Natural killer cell (primary cell): ENCODE measurements at regions not wholly inside any gene's neighbourhood (a gene's known extent, or its start where the extent isn't known, plus 50 kb on each side); places are given as distances from the start of the nearest gene placed in this dataset.

Source experiments
- ATAC-seq, 3 donors: fragments of 150-1000 bp in 2 of 3; fragments of 200-7000 bp in 1 of 3; cut with Tn5 transposase; 1 replicate in 1 of 3; 2 replicates in 2 of 3; pipeline ENCODE4 v1.10.0; 2021; ENCODE audit warnings: mild to moderate bottlenecking in 2 of 3, moderate library complexity in 2 of 3
- DNase-seq, 2 donors: peaks; one replicate each; pipeline versions ENCODE4 v3.0.0 to v3.0.0-alpha.2; 2013 to 2021; ENCODE audit warnings: mixed read lengths in 1 of 2
- H3K27ac ChIP-seq: one replicate; pipeline ENCODE4 v1.5.1; 2013; ENCODE audit warnings: mild to moderate bottlenecking, low read length
- H3K27me3 ChIP-seq: one replicate; pipeline ENCODE4 v1.6.1; 2013; ENCODE audit warnings: low read length; ENCODE audit not compliant: control insufficient read depth, insufficient read depth
- H3K36me3 ChIP-seq: one replicate; pipeline ENCODE4 v1.6.1; 2013; ENCODE audit warnings: low read length; ENCODE audit not compliant: control insufficient read depth, insufficient read depth
- H3K4me1 ChIP-seq: one replicate; pipeline ENCODE4 v1.6.1; 2013; ENCODE audit warnings: low read length; ENCODE audit not compliant: control insufficient read depth, insufficient read depth
- H3K4me3 ChIP-seq: one replicate; pipeline ENCODE4 v1.5.1; 2013; ENCODE audit warnings: low read length
- H3K9me3 ChIP-seq: one replicate; pipeline ENCODE4 v1.6.1; 2013; ENCODE audit warnings: low read length; ENCODE audit not compliant: control insufficient read depth, insufficient read depth
- H3K27ac Mint-ChIP-seq, 2 donors: one replicate each; pipeline ENCODE4 v1.8.0; 2022; ENCODE audit warnings: mild to moderate bottlenecking in 2 of 2, mixed read lengths in 2 of 2, moderate library complexity in 1 of 2
- H3K27me3 Mint-ChIP-seq, 2 donors: one replicate each; pipeline ENCODE4 v1.8.0; 2022; ENCODE audit warnings: low read depth in 2 of 2, mixed read lengths in 2 of 2
- H3K36me3 Mint-ChIP-seq: one replicate; pipeline ENCODE4 v1.8.0; 2022; ENCODE audit warnings: mixed read lengths
- H3K4me1 Mint-ChIP-seq, 2 donors: one replicate each; pipeline ENCODE4 v1.8.0; 2022; ENCODE audit warnings: mixed read lengths in 2 of 2
- H3K4me3 Mint-ChIP-seq: one replicate; pipeline ENCODE4 v1.8.0; 2022; ENCODE audit warnings: mild to moderate bottlenecking, moderate library complexity, mixed read lengths
- H3K9me3 Mint-ChIP-seq, 2 donors: one replicate each; pipeline ENCODE4 v1.8.0; 2022; ENCODE audit warnings: mixed read lengths in 2 of 2
- WGBS: methylation state at CpG from one replicate; pipeline ENCODE4 v1.1.7; 2013; ENCODE audit warnings: missing lambda C conversion rate; ENCODE audit not compliant: insufficient coverage; 5-methylcytosine and 5-hydroxymethylcytosine counted together
- intact Hi-C: fragments of 100-400 bp; cut with micrococcal nuclease; formaldehyde crosslinking; loops from one replicate; pipeline ENCODE4 v1.14.2; 2022
- TF ChIP-seq, protein P1 (sequence below): fragments of 200-600 bp; IDR thresholded peaks from one replicate; pipeline ENCODE4 v1.8.0; 2022; ENCODE audit warnings: antibody characterized with exemption

DNA sequence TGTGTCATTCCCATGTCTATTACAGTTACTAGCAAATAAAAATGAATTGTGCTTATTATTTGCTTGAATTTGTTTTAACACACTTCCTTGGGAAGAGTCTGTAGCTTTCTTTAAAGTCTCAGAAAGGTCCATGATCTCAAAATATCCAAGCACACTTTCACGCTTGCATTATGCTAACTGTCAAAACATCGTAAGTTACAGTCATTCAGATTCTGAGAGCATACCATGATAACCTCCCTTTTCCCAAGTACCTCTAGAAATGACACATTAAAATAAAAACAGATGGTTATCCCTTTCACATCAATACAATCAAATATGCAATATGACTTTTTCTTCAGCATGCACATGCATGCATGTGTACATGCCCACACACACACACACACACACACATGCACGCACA is 1044.4 kb upstream of the MAP3K7 start:
- no peaks in the 10 kb centered on the region for H3K4me1 Mint-ChIP-seq
- 98% methylated on average over 3 of the region's 3 CpGs for WGBS
- H3K4me3 ChIP-seq = no peak overlapping the region
- TF ChIP-seq, protein P1, sequence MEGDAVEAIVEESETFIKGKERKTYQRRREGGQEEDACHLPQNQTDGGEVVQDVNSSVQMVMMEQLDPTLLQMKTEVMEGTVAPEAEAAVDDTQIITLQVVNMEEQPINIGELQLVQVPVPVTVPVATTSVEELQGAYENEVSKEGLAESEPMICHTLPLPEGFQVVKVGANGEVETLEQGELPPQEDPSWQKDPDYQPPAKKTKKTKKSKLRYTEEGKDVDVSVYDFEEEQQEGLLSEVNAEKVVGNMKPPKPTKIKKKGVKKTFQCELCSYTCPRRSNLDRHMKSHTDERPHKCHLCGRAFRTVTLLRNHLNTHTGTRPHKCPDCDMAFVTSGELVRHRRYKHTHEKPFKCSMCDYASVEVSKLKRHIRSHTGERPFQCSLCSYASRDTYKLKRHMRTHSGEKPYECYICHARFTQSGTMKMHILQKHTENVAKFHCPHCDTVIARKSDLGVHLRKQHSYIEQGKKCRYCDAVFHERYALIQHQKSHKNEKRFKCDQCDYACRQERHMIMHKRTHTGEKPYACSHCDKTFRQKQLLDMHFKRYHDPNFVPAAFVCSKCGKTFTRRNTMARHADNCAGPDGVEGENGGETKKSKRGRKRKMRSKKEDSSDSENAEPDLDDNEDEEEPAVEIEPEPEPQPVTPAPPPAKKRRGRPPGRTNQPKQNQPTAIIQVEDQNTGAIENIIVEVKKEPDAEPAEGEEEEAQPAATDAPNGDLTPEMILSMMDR = no peak
- no peak overlapping the region for H3K27ac Mint-ChIP-seq
- H3K4me1 ChIP-seq = no peaks in the 10 kb centered on the region
- H3K4me3 Mint-ChIP-seq = no peak overlapping the region
- no peaks in the 10 kb centered on the region for H3K36me3 ChIP-seq
- intact Hi-C loops = no loop called here
- no peak overlapping the region for H3K27ac ChIP-seq
- H3K9me3 Mint-ChIP-seq = peaks cover 14 to 17% of the 10 kb centered on the region in 2 donors
- DNase-seq = no peak
- no peaks in the 10 kb centered on the region for H3K27me3 Mint-ChIP-seq
- no peak for ATAC-seq
- H3K36me3 Mint-ChIP-seq = no peaks in the 10 kb centered on the region
- H3K27me3 ChIP-seq = no peaks in the 10 kb centered on the region
- H3K9me3 ChIP-seq = no peaks in the 10 kb centered on the region

DNA sequence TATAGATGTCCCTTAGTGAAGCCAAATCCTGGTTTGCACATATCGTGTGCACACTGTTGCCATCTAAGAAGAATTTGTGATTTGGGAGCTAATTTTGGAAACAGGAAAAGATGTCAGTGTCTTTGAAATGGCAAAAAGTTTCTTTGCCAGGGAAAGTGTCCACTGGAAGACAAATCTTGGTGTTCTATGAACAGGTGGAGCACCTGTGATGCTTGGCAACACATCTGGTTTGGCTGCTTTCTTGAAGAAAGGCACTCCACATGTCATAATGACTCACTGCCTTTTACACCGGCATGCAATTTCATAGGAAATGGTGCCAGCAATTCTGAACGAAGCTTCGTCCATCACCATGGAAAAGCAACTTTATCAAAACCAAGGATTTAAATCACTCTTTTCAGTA is 1040.0 kb upstream of the MAP3K7 start:
- Histone ChIP-seq H3K27me3 (no peaks in the 10 kb centered on the region), H3K9me3 (no peaks in the 10 kb centered on the region), H3K4me1 (no peaks in the 10 kb centered on the region), H3K4me3 (no peak overlapping the region), H3K27ac (no peak overlapping the region), H3K36me3 (no peaks in the 10 kb centered on the region)
- H3K27ac Mint-ChIP-seq = no peak overlapping the region
- DNase-seq (no peak), ATAC-seq (no peak)
- 91% methylated on average over 4 of the region's 4 CpGs for WGBS
- H3K4me3 Mint-ChIP-seq = no peak overlapping the region
- H3K36me3 Mint-ChIP-seq = no peaks in the 10 kb centered on the region
- no peaks in the 10 kb centered on the region for H3K4me1 Mint-ChIP-seq
- TF ChIP-seq, protein P1 = no peak
- intact Hi-C loops = no loop called here
- no peaks in the 10 kb centered on the region for H3K27me3 Mint-ChIP-seq
- H3K9me3 Mint-ChIP-seq = peaks cover 6 to 8% of the 10 kb centered on the region in 2 donors

DNA sequence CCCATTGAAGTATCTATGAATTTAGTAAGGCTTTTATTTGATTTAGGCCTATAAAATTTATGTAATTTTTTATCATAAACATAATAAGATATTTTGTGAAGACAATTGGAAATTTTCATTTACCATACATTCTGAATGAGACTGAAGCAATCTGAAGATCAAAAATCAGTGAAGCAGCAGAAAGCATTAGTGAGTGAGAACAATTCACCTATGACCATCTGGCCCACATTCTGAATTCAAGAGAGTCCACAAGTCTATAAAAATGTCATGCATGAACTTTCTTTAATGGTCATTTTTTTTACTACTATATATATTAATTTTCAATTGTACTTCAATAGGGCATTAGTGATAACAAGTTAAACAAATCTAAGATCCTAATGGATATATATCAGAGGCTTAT is 1026.6 kb upstream of the MAP3K7 start:
- H3K4me3 Mint-ChIP-seq = no peak overlapping the region
- H3K4me1 Mint-ChIP-seq = no peaks in the 10 kb centered on the region
- no peaks in the 10 kb centered on the region for H3K36me3 Mint-ChIP-seq
- H3K4me1 ChIP-seq = no peaks in the 10 kb centered on the region
- H3K36me3 ChIP-seq = no peaks in the 10 kb centered on the region
- DNase-seq = no peak
- intact Hi-C loops = no loop called here
- no peaks in the 10 kb centered on the region for H3K27me3 ChIP-seq
- H3K27ac ChIP-seq = no peak overlapping the region
- no peaks in the 10 kb centered on the region for H3K27me3 Mint-ChIP-seq
- TF ChIP-seq, protein P1 = no peak
- H3K27ac Mint-ChIP-seq = no peak overlapping the region
- H3K9me3 Mint-ChIP-seq = peaks cover 3 to 11% of the 10 kb centered on the region in 2 donors
- H3K4me3 ChIP-seq = no peak overlapping the region
- ATAC-seq = no peak
- H3K9me3 ChIP-seq = no peaks in the 10 kb centered on the region

DNA sequence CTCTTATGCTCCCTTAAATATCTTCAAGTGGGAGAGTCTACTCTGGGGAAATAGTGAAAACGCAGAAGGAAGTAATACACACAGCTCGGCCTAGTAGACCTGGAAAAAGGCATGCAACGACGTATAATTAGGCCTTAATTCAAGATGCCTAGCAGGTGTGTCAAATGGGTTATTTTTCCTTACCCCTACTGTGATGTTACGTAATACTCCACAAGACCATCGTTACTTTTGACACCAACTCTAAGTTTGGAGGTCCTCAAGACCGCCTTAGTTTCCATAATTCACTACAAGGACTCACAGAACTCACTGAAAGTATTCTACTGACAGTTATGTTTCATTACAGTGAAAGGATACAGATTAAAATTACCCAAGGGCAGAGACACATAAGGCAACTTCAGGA is 1024.3 kb upstream of the MAP3K7 start:
- TF ChIP-seq, protein P1 = no peak
- Mint-ChIP-seq H3K4me1 (no peaks in the 10 kb centered on the region), H3K36me3 (no peaks in the 10 kb centered on the region), H3K9me3 (peaks cover 2 to 4% of the 10 kb centered on the region in 2 donors), H3K27ac (no peak overlapping the region), H3K27me3 (no peaks in the 10 kb centered on the region), H3K4me3 (no peak overlapping the region)
- Histone ChIP-seq H3K36me3 (no peaks in the 10 kb centered on the region), H3K4me1 (no peaks in the 10 kb centered on the region), H3K27ac (no peak overlapping the region), H3K27me3 (no peaks in the 10 kb centered on the region), H3K4me3 (no peak overlapping the region), H3K9me3 (no peaks in the 10 kb centered on the region)
- WGBS = 97% methylated on average over 6 of the region's 7 CpGs
- ATAC-seq (no peak), DNase-seq (no peak)
- intact Hi-C loops = no loop called here
